ENCODE measurements at regions not wholly inside any gene's neighbourhood (a gene's known extent, or its start where the extent isn't known, plus 50 kb on each side); places are given as distances from the start of the nearest gene placed in this dataset.

DNA sequence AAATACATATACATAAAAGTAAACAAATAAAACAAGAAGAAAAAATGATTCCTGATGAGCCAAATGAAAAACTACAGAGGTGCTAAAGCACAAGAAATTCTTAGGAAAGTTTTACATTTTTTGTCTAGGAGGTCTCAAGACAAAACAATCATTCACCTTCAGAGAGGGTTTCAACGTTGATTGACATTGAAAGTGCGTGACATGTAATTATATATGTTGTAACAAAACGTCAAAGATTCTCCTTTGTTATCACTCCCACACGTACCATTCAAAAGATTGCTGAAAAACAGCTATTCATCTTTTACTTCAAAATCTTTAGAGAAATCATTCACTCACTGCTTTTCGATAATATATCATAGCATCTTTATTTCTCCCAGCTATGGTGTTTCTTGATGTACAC is 375.9 kb downstream of the NEBL start:
- TF ChIP-seq POLR2A (IDR thresholded peaks at IDR 0.05) = no peak
- TF ChIP-seq, protein P1, sequence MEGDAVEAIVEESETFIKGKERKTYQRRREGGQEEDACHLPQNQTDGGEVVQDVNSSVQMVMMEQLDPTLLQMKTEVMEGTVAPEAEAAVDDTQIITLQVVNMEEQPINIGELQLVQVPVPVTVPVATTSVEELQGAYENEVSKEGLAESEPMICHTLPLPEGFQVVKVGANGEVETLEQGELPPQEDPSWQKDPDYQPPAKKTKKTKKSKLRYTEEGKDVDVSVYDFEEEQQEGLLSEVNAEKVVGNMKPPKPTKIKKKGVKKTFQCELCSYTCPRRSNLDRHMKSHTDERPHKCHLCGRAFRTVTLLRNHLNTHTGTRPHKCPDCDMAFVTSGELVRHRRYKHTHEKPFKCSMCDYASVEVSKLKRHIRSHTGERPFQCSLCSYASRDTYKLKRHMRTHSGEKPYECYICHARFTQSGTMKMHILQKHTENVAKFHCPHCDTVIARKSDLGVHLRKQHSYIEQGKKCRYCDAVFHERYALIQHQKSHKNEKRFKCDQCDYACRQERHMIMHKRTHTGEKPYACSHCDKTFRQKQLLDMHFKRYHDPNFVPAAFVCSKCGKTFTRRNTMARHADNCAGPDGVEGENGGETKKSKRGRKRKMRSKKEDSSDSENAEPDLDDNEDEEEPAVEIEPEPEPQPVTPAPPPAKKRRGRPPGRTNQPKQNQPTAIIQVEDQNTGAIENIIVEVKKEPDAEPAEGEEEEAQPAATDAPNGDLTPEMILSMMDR (IDR thresholded peaks at IDR 0.05) = no peak

Measured in esophagus squamous epithelium (tissue), 4 donors.